ENCODE measurements at regions not wholly inside any gene's neighbourhood (a gene's known extent, or its start where the extent isn't known, plus 50 kb on each side); places are given as distances from the start of the nearest gene placed in this dataset.

DNA sequence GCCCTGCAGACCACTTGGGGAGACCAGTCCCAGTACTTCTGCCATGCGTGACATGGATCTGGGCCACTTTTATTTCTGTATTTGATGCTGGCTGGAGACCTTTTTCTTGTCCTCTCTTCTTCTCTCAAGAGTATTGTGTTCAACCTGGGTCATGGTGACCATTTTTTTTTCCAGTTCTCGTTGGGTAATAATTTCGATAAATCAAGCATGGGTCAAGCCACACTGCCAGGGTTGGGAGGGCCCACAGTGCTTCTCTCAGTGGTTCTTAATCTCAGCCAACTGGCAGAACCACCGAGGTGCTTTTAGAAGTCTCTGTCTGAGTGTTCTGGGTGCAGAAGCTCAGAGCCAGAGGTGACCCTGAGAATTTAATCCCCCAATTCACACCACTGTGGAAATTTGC is 269.9 kb downstream of the SEC23IP start:
- TF ChIP-seq YY1 (IDR thresholded peaks at IDR 0.05; ENCODE audit: low read depth) (no peak), JUND (IDR thresholded peaks at IDR 0.05) (no peak), CTCF (IDR thresholded peaks at IDR 0.05) (no peak), REST (IDR thresholded peaks at IDR 0.05; ENCODE audit: low read depth, low read length) (no peak), GATA2 (CRISPR knock-in tag; IDR thresholded peaks at IDR 0.05) (no peak), EP300 (IDR thresholded peaks at IDR 0.05; ENCODE audit: borderline replicate concordance in 1 of 2, low read depth in 1 of 2, low read length in 1 of 2) (no peak), POLR2AphosphoS5 (IDR thresholded peaks at IDR 0.05; ENCODE audit: low read depth, low read length) (no peak), TAF1 (IDR thresholded peaks at IDR 0.05; ENCODE audit: borderline replicate concordance, low read depth, low read length) (no peak), NFIC (IDR thresholded peaks at IDR 0.05; ENCODE audit: borderline replicate concordance) (no peak), RCOR1 (IDR thresholded peaks at IDR 0.05; ENCODE audit: low read length) (no peak), MAX (IDR thresholded peaks at IDR 0.05; ENCODE audit: low read depth) (no peak), RAD21 (IDR thresholded peaks at IDR 0.05; ENCODE audit: low read length) (no peak)
- TF ChIP-seq, protein P1, sequence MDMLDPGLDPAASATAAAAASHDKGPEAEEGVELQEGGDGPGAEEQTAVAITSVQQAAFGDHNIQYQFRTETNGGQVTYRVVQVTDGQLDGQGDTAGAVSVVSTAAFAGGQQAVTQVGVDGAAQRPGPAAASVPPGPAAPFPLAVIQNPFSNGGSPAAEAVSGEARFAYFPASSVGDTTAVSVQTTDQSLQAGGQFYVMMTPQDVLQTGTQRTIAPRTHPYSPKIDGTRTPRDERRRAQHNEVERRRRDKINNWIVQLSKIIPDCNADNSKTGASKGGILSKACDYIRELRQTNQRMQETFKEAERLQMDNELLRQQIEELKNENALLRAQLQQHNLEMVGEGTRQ (IDR thresholded peaks at IDR 0.05; ENCODE audit: borderline replicate concordance, low read depth, low read length), result no peak
